ENCODE measurements at regions not wholly inside any gene's neighbourhood (a gene's known extent, or its start where the extent isn't known, plus 50 kb on each side); places are given as distances from the start of the nearest gene placed in this dataset.

- Histone ChIP-seq H3K9ac (ENCODE audit: low read length) (no peak overlapping the region), H3K4me3 (replicated peaks in 1 of 2; ENCODE audit: low read depth in 1 of 2, low read length in 2 of 2) (no peak overlapping the region), H3K4me1 (ENCODE audit: control insufficient read depth in 1 of 2, insufficient read depth in 2 of 2, low read length in 2 of 2) (no peaks in the 10 kb centered on the region), H3K4me2 (ENCODE audit: low read length) (no peak overlapping the region), H3K79me2 (ENCODE audit: insufficient read depth, low read length) (no peaks in the 10 kb centered on the region), H3K9me3 (ENCODE audit: control insufficient read depth in 1 of 2, insufficient read depth in 1 of 2, low read depth in 1 of 2, low read length in 2 of 2) (no peaks in the 10 kb centered on the region), H3K27me3 (ENCODE audit: insufficient read depth, low read length) (peaks cover 7% of the 10 kb centered on the region; the same call in 1 of the 2 replicates), H3K9me2 (ENCODE audit: insufficient read depth) (no peaks in the 10 kb centered on the region), H4K20me1 (ENCODE audit: insufficient read depth) (no peaks in the 10 kb centered on the region), H3K36me3 (ENCODE audit: control insufficient read depth in 1 of 2, insufficient read depth in 2 of 2, low read length in 2 of 2) (no peaks in the 10 kb centered on the region), H2AFZ (ENCODE audit: low read depth, low read length, poor library complexity, severe bottlenecking) (no peak overlapping the region), H3K27ac (ENCODE audit: low read depth, low read length) (no peak overlapping the region)
- no peak for DNase-seq (ENCODE audit: low read depth, low spot score)
- ChIA-PET POLR2A (no interaction called here), RAD21 (ENCODE audit: low non-redundant PET in 1 of 2, low total read pairs in 2 of 2, uncharacterized antibody in 2 of 2, unreplicated experiment in 2 of 2) (no interaction called here), CTCF (interaction anchor here (0.8 kb wide), 1 partner anchor 12 kb away, joined by 4 read pairs; no protein-coding TSS in a partner anchor)
- TF ChIP-seq ZFX (IDR thresholded peaks at IDR 0.05) (no peak), FOSL1 (IDR thresholded peaks at IDR 0.05; ENCODE audit: low read depth) (no peak), POLR2AphosphoS5 (IDR thresholded peaks at IDR 0.05; ENCODE audit: low read depth, low read length) (no peak)
- ATAC-seq: no peak
- intact Hi-C loops (cut with micrococcal nuclease): no loop called here
- BruUV-seq (replicated peaks): no TSS peak
Observed at GRCh38 chr2:42917425-42917927, 125.1 kb upstream of the HAAO start.

- Histone ChIP-seq H3K36me3 (ENCODE audit: control insufficient read depth in 1 of 2, insufficient read depth in 2 of 2, low read length in 2 of 2) (no peaks in the 10 kb centered on the region), H3K4me2 (ENCODE audit: low read length) (no peak overlapping the region), H3K27ac (ENCODE audit: low read depth, low read length) (no peak overlapping the region), H3K9me3 (ENCODE audit: control insufficient read depth in 1 of 2, insufficient read depth in 1 of 2, low read depth in 1 of 2, low read length in 2 of 2) (no peaks in the 10 kb centered on the region), H3K27me3 (ENCODE audit: insufficient read depth, low read length) (peaks cover 7% of the 10 kb centered on the region; the same call in 1 of the 2 replicates), H3K9ac (ENCODE audit: low read length) (no peak overlapping the region), H3K9me2 (ENCODE audit: insufficient read depth) (no peaks in the 10 kb centered on the region), H4K20me1 (ENCODE audit: insufficient read depth) (no peaks in the 10 kb centered on the region), H3K79me2 (ENCODE audit: insufficient read depth, low read length) (no peaks in the 10 kb centered on the region), H2AFZ (ENCODE audit: low read depth, low read length, poor library complexity, severe bottlenecking) (no peak overlapping the region), H3K4me3 (replicated peaks in 1 of 2; ENCODE audit: low read depth in 1 of 2, low read length in 2 of 2) (no peak overlapping the region), H3K4me1 (ENCODE audit: control insufficient read depth in 1 of 2, insufficient read depth in 2 of 2, low read length in 2 of 2) (no peaks in the 10 kb centered on the region)
- intact Hi-C loops (cut with micrococcal nuclease): no loop called here
- DNase-seq (ENCODE audit: low read depth, low spot score): no peak
- CTCF ChIA-PET: no interaction called here
- ATAC-seq: no peak
- BruUV-seq (replicated peaks): no TSS peak
- POLR2A ChIA-PET: no interaction called here
- RAD21 ChIA-PET (ENCODE audit: low non-redundant PET in 1 of 2, low total read pairs in 2 of 2, uncharacterized antibody in 2 of 2, unreplicated experiment in 2 of 2): no interaction called here
- TF ChIP-seq SIN3A (IDR thresholded peaks at IDR 0.05; ENCODE audit: low read depth) (no peak), SP1 (IDR thresholded peaks at IDR 0.05; ENCODE audit: low read depth) (no peak), JUND (IDR thresholded peaks at IDR 0.05) (no peak), ZNF274 (IDR thresholded peaks at IDR 0.05; ENCODE audit: low read depth, low read length) (no peak)
- TF ChIP-seq, protein P1, sequence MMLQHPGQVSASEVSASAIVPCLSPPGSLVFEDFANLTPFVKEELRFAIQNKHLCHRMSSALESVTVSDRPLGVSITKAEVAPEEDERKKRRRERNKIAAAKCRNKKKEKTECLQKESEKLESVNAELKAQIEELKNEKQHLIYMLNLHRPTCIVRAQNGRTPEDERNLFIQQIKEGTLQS (IDR thresholded peaks at IDR 0.05): no peak
Observed at GRCh38 chr2:42916324-42916723, 123.9 kb upstream of the HAAO start.
